Esophagus muscularis mucosa (tissue), 4 donors: ENCODE measurements at regions not wholly inside any gene's neighbourhood (a gene's known extent, or its start where the extent isn't known, plus 50 kb on each side); places are given as distances from the start of the nearest gene placed in this dataset.

Source experiments
- DNase-seq: peaks from one replicate; pipeline ENCODE4 v3.0.0-alpha.2; 2017; ENCODE audit errors: extremely low spot score
- H3K27ac ChIP-seq, 4 donors: fragments of 200-600 bp; sonication (generic); replicated peaks in 1 of 4; 1 replicate in 3 of 4; 2 replicates in 1 of 4; pipeline ENCODE4 v1.5.1; 2016 to 2019; ENCODE audit warnings: mild to moderate bottlenecking in 1 of 4
- H3K27me3 ChIP-seq, 4 donors: fragments of 200-600 bp; sonication (generic); one replicate each; pipeline versions ENCODE4 v1.5.1 to v1.6.0; 2016 to 2019
- H3K36me3 ChIP-seq, 4 donors: fragments of 200-600 bp; sonication (generic); one replicate each; pipeline ENCODE4 v1.5.1; 2016 to 2019
- H3K4me1 ChIP-seq, 4 donors: fragments of 200-600 bp; sonication (generic); one replicate each; pipeline ENCODE4 v1.5.1; 2016 to 2019
- H3K4me3 ChIP-seq, 4 donors: fragments of 200-600 bp; sonication (generic); 1 replicate in 2 of 4; 2 replicates in 2 of 4; pipeline ENCODE4 v1.5.1; 2016 to 2019; ENCODE audit warnings: mild to moderate bottlenecking in 4 of 4, moderate library complexity in 1 of 4
- H3K9me3 ChIP-seq, 4 donors: fragments of 200-600 bp; sonication (generic); 1 replicate in 3 of 4; 2 replicates in 1 of 4; pipeline ENCODE4 v1.5.1; 2016 to 2019
- EP300 ChIP-seq: sonication (generic); formaldehyde crosslinking; IDR thresholded peaks from one replicate; pipeline ENCODE4 v1.6.1; 2017; ENCODE audit warnings: antibody characterized with exemption
- POLR2A ChIP-seq: fragments of 450-650 bp; IDR thresholded peaks from one replicate; pipeline ENCODE4 v1.6.1; 2017; ENCODE audit warnings: antibody characterized with exemption, moderate library complexity, mild to moderate bottlenecking, low read depth
- POLR2AphosphoS5 ChIP-seq, 2 donors: sonication (generic); formaldehyde crosslinking; IDR thresholded peaks; one replicate each; pipeline ENCODE4 v1.6.1; 2017; ENCODE audit warnings: antibody characterized with exemption in 2 of 2
- WGBS: methylation state at CpG from one replicate; pipeline ENCODE4 v1.1.5; 2018; 5-methylcytosine and 5-hydroxymethylcytosine counted together
- intact Hi-C: fragments of 100-400 bp; cut with DNase I; formaldehyde crosslinking; loops from one replicate; pipeline ENCODE4 v1.15.1; 2023
- TF ChIP-seq, protein P1 (sequence below), 3 experiments: fragments of 200-600 bp in 2 of 3; fragments of 450-650 bp in 1 of 3; sonication (generic) in 2 of 3; IDR thresholded peaks; one replicate each; pipeline ENCODE4 v1.5.1; 2017 to 2019; ENCODE audit warnings: antibody characterized with exemption in 3 of 3, mild to moderate bottlenecking in 2 of 3, moderate library complexity in 1 of 3

DNA sequence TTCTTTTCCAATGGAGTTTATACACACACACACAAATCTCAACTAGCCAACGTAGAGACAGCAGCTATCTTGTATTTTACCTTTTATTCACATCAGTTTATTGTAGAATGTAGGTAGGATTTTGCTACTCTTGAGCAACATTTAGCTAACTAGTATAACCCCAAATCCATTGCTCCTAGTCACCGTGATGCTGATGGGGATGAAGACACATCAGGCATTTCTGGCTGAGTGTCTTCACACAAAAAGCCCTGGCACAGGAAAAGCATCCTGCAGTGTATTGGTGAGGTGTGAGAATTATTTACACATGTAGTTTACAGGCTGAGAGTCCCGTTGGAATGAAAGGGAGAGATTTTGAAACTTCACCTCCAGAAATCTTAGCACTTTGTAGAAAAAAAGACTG lies 65.9 kb upstream of the FBXL4 start:
- H3K36me3 ChIP-seq, result no peaks in the 10 kb centered on the region
- no peaks in the 10 kb centered on the region for H3K4me1 ChIP-seq
- 72% methylated on average over 3 of the region's 3 CpGs for WGBS
- TF ChIP-seq, protein P1, sequence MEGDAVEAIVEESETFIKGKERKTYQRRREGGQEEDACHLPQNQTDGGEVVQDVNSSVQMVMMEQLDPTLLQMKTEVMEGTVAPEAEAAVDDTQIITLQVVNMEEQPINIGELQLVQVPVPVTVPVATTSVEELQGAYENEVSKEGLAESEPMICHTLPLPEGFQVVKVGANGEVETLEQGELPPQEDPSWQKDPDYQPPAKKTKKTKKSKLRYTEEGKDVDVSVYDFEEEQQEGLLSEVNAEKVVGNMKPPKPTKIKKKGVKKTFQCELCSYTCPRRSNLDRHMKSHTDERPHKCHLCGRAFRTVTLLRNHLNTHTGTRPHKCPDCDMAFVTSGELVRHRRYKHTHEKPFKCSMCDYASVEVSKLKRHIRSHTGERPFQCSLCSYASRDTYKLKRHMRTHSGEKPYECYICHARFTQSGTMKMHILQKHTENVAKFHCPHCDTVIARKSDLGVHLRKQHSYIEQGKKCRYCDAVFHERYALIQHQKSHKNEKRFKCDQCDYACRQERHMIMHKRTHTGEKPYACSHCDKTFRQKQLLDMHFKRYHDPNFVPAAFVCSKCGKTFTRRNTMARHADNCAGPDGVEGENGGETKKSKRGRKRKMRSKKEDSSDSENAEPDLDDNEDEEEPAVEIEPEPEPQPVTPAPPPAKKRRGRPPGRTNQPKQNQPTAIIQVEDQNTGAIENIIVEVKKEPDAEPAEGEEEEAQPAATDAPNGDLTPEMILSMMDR (IDR thresholded peaks at IDR 0.05), result no peak
- TF ChIP-seq POLR2AphosphoS5 (IDR thresholded peaks at IDR 0.05) (no peak), EP300 (no peak), POLR2A (no peak)
- intact Hi-C loops, result no loop called here
- DNase-seq, result no peak
- H3K4me3 ChIP-seq, result no peak overlapping the region
- no peaks in the 10 kb centered on the region for H3K27me3 ChIP-seq
- H3K9me3 ChIP-seq, result no peaks in the 10 kb centered on the region
- H3K27ac ChIP-seq, result no peak overlapping the region

DNA sequence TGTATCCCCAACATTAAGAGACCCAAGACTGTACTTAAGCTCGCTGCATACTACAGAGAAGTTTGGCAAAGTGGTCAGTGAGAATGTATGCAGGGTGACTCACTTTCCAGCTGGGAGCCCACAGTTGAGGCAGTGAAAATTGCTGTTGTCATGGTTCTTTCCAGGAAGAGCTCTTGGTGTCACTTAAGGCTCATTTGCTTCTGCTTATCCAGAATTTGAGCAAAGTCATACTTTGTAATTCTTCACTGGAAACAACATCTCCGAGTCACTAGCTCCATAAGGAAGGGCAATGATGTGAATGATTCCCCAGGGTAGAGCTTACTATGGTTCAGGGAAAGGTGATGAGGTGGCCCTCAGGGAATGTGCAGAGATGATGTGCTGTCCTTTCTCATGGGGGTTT lies 65.4 kb upstream of the FBXL4 start:
- 75% methylated on average over 2 of the region's 2 CpGs for whole genome bisulfite sequencing
- H3K27ac ChIP-seq, result no peak overlapping the region
- TF ChIP-seq, protein P1 (IDR thresholded peaks at IDR 0.05), result no peak
- TF ChIP-seq EP300 (no peak), POLR2AphosphoS5 (IDR thresholded peaks at IDR 0.05) (no peak), POLR2A (no peak)
- intact Hi-C loops, result no loop called here
- no peaks in the 10 kb centered on the region for H3K9me3 ChIP-seq
- H3K4me3 ChIP-seq, result no peak overlapping the region
- no peaks in the 10 kb centered on the region for H3K36me3 ChIP-seq
- no peaks in the 10 kb centered on the region for H3K4me1 ChIP-seq
- no peaks in the 10 kb centered on the region for H3K27me3 ChIP-seq
- no peak for DNase-seq

DNA sequence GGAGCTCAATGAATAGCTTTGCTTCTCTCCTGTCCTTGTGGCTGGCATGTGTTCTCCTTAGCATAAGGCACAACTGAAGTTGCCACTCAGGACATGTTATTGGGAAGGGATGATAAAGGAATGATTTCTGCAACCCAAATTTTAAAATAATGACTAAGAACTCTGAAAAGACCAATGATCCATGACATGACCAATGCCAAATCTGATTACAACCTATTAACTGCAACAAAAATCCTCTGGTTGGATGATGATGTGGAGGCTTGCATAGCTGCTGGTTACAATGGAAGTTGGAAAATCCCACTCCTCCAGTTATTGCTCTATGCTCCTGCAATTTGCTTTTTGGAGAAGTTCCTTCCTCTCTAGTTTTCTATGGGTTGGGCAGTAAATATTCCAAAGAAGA lies 63.4 kb upstream of the FBXL4 start:
- no peak overlapping the region for H3K27ac ChIP-seq
- DNase-seq, result no peak
- intact Hi-C loops, result no loop called here
- no peaks in the 10 kb centered on the region for H3K27me3 ChIP-seq
- H3K36me3 ChIP-seq, result no peaks in the 10 kb centered on the region
- TF ChIP-seq, protein P1 (IDR thresholded peaks at IDR 0.05), result no peak
- TF ChIP-seq EP300 (no peak), POLR2A (no peak), POLR2AphosphoS5 (IDR thresholded peaks at IDR 0.05) (no peak)
- no peaks in the 10 kb centered on the region for H3K4me1 ChIP-seq
- no peaks in the 10 kb centered on the region for H3K9me3 ChIP-seq
- H3K4me3 ChIP-seq, result no peak overlapping the region

DNA sequence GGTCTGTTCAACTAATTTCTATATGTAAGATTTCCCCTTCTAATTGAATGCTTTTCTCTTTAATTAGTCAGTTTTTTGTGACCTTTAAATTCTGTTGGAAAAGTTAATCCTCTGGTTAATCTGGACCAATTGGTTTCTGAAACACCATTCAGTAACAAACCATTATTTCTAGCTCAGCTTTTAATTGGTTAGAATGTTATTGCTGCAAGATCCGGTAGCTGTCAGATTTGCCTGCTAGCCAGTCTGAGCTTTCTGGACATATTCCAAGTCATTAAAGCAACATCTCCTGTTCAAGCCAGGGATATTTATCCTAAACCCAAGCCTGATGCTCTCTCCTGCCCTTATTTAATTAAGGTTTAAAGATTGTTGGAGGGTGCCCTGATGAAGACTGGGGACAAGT lies 55.1 kb upstream of the FBXL4 start:
- H3K36me3 ChIP-seq, result no peaks in the 10 kb centered on the region
- intact Hi-C loops, result no loop called here
- no peak for TF ChIP-seq POLR2AphosphoS5 (IDR thresholded peaks at IDR 0.05)
- TF ChIP-seq EP300, result no peak
- TF ChIP-seq, protein P1 (IDR thresholded peaks at IDR 0.05), result no peak
- H3K27me3 ChIP-seq, result no peaks in the 10 kb centered on the region
- no peak overlapping the region for H3K27ac ChIP-seq
- no peak overlapping the region for H3K4me3 ChIP-seq
- 6% methylated on average over 1 of the region's 1 CpG for WGBS
- no peaks in the 10 kb centered on the region for H3K4me1 ChIP-seq
- no peaks in the 10 kb centered on the region for H3K9me3 ChIP-seq
- no peak for DNase-seq

DNA sequence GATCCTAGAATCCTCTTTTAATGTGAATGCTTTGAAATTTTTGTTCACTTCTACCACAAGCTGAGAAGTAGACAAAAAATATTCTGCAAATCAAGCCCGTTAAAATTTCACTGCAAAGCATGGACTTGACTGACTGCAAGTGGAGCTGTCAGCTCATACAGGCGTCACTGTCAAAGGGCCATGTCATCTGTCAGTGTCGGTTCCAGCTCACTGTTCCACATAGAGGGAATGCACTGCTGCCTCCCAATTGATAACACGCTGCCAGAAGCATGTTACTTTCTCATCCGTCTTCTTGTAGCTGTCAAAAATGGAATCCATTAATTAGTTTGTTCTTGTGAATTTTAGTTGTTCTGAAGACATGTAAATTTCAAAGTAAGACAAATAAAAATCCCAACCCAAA lies 50.4 kb upstream of the FBXL4 start:
- peaks cover 0 to under 1% (median 0%) of the 10 kb centered on the region in 4 donors for H3K4me1 ChIP-seq
- 70% methylated on average over 5 of the region's 5 CpGs for WGBS
- H3K27me3 ChIP-seq, result no peaks in the 10 kb centered on the region
- H3K36me3 ChIP-seq, result no peaks in the 10 kb centered on the region
- no peaks in the 10 kb centered on the region for H3K9me3 ChIP-seq
- no peak overlapping the region for H3K4me3 ChIP-seq
- H3K27ac ChIP-seq, result no peak overlapping the region
- no peak for TF ChIP-seq EP300
- TF ChIP-seq POLR2AphosphoS5 (IDR thresholded peaks at IDR 0.05), result no peak
- no peak for TF ChIP-seq POLR2A
- TF ChIP-seq, protein P1 (IDR thresholded peaks at IDR 0.05), result no peak
- no peak for DNase-seq
- intact Hi-C loops, result no loop called here
